GM18498 (cell line): ENCODE measurements at regions not wholly inside any gene's neighbourhood (a gene's known extent, or its start where the extent isn't known, plus 50 kb on each side); places are given as distances from the start of the nearest gene placed in this dataset.
"Not testable (repeated sequence)": the region's sequence is repeated elsewhere in the genome, so short reads cannot be mapped to it uniquely, and the experiment has no call there.

Experiments
- ATAC-seq: cut with Tn5 transposase; IDR thresholded peaks from one replicate; pipeline ENCODE4 v1.9.1; 2021; ENCODE audit warnings: mild to moderate bottlenecking, moderate library complexity; ENCODE audit not compliant: unreplicated experiment

DNA sequence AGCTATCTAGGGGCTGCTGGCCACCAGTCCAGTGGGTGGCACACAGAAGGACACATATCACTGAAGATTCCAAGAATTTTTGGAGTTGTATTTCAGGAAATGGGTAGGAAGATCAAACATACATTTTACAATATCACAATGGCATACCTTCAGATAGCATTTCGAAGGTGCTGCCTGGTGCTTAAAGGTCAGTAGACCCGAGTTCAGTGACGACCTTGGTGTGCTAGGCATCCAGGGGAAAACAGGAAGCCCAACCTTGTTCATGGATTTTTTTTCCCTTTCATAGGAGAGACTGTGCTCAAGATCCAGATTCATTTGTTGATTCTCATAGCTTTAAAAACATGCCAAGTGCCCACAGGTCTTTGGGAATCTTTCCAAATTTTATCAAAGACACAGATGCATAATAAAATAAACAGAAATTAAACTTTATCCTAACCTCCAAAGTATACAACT is 51.0 kb upstream of the RCBTB2 start:
- ATAC-seq, result no peak

- no peak for ATAC-seq
Measured at GRCh38 chr13:48585456-48585840, 52.6 kb upstream of the RCBTB2 start.

- no peak for ATAC-seq
Measured at GRCh38 chr13:48586591-48587103, 53.8 kb upstream of the RCBTB2 start.

DNA sequence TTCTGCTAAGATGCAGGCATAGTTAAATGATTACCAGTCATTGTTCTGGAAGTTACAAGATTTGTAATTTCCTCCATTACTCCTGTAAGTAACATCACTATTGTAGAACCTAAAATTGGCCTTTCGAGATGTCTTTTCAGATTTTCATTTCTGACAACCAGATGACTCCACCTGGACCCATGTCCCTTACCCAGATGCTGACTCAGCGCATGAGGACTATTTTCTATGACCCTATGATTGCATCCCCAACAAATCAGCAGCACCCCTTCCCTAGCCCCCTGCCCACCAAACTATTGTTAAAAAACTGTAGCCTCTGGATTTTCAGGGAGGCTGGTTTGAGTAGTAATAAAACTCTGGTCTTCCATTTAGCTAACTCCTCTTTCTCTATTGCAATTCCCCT is 55.2 kb upstream of the RCBTB2 start:
- ATAC-seq, result no peak

- no peak for ATAC-seq
Measured at GRCh38 chr13:48590141-48590901, 57.4 kb upstream of the RCBTB2 start.

- ATAC-seq, result not testable (repeated sequence)
Measured at GRCh38 chr13:48591124-48591872, 58.4 kb upstream of the RCBTB2 start.

- no peak for ATAC-seq
Measured at GRCh38 chr13:48591889-48592687, 59.2 kb upstream of the RCBTB2 start.

DNA sequence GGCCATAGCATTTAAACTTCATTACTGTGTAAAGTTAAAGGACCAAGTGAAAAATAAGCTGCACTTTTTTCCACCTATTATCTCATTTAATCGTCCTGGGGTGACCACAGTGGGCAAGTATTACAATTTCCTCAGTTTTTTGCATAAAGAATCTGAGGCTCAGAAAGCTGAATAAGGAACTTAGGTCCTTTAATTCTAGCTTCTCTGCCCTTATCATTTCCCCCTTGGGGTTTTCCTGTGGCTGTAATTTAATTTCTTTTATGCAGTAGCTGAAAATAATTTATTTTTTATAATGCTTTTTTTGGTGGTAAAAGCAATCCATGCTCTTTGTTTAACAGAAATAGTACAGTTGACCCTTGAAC is 59.8 kb upstream of the RCBTB2 start:
- no peak for ATAC-seq

DNA sequence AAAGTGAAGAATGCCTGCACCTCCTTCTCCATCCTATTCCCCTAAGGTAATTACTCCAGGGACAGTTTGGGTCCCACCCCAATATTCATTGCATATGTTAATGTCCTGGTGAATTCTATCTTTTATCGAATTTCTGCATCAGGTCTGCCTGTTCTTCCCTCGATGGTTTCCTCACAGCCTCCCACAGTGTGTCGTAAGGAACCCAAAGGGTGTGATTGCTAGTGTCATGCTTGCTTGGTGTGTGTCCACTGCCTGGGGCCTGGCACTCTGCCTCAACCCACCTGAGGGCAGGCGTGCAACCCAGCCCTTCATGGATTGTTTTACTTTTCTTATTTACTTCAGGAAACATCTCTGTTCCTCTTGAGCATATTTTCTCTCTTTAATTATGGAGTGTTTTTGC is 60.2 kb upstream of the CYSLTR2 start:
- ATAC-seq, result no peak

DNA sequence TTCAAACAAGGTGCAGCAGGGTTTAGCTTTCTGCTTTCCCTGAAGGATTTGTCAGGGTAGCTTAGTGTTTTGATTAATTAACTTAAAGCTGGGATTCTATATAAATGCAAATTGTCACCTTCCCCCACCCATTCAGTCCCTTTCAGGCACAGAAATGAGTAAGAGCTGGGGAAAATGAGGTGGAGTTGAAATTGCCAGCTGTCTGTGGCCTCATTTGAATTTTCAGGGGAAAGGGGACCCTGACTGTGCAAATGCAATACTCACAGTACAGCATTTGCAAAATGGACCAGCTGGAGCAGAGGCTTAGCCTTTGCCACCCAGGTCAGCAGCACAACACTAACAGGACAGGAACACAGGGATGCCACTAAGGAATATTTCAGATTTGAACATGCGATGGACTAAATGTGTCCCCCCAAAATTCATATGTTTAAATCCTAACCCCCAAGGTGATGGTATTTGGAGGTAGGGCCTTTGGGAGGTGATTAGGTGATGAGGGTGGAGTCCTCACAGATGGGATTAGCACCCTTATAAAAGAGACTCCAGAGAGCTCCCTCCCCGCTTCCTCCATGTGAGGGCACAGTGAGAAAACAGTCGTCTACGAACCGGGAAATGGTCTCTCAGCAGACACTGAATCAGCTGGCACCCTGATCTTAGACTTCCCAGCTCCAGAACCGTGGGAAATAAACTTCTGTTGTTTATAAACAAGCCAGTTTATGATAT is 59.5 kb upstream of the CYSLTR2 start:
- no peak for ATAC-seq

GRCh38 chr13:48595431-48596429 is 58.0 kb upstream of the CYSLTR2 start:
- ATAC-seq, result peak; percentile 62

DNA sequence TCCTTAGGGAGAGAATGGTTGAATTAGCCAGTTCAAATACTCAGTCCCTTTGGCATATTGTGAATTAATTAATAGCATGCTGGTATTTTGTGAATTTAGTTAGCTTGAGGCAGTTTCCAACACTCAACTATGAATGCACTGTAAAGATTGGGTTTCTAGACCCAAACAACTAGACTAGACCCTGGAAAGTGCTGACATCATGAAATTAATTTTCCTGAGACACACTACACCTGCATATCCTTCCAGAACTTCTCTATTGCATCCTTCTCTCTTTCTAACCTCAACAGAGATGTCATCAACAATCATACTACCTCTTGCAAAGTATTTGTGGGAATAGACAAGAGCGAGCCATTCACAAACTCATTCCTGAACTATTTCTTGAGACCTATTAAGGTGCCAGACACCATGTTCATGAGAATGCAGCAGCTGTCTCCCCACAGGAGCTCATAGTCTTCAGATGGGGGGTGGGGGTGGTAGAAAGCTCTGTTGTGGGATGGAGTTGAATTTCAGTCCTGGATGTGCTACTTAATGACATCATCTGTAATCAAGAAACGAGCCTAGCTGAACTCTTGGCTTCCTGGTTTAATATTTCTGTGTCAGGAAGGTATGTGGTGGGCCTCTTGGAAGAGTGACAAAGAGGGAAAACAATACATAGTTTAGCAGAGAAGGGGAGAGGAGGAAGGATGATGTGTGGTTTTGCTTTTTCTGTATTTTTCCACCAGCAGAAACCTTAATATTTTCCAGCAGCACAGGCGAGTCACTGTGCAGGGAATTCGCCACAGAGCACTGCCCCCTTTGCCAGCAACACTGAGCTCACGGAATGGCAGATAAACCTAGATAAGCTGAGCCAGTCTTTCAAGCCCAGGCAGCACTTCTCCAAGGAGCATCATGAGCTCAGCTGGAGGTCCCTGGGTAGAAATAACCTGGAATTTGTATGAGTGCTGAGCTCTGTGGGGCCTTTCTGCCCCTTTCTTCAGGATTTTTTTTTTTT is 53.1 kb upstream of the CYSLTR2 start:
- ATAC-seq, result no peak

- ATAC-seq, result no peak
Measured at GRCh38 chr13:48602296-48603016, 51.3 kb upstream of the CYSLTR2 start.

DNA sequence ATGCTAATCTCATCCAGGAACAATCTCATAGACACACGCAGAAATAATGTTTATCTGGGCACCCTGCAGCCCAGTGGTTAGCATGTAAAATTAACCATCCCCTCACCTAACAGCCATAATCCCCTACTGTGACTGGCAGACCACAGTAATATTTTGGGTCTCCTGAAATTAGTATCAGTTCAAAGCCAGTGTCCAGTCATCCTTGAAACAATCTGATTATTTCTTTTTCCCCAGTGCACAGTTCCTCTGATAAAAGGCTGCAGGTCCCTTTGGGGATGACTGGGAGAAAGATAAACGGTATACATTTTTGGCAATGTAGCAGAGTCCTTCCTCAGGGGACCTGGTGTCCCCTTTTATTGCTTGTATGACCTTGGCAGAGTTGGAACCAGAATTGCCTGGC is 50.4 kb upstream of the CYSLTR2 start:
- no peak for ATAC-seq
